ENCODE measurements at regions not wholly inside any gene's neighbourhood (a gene's known extent, or its start where the extent isn't known, plus 50 kb on each side); places are given as distances from the start of the nearest gene placed in this dataset.
"Not testable (repeated sequence)": the region's sequence is repeated elsewhere in the genome, so short reads cannot be mapped to it uniquely, and the experiment has no call there.

DNA sequence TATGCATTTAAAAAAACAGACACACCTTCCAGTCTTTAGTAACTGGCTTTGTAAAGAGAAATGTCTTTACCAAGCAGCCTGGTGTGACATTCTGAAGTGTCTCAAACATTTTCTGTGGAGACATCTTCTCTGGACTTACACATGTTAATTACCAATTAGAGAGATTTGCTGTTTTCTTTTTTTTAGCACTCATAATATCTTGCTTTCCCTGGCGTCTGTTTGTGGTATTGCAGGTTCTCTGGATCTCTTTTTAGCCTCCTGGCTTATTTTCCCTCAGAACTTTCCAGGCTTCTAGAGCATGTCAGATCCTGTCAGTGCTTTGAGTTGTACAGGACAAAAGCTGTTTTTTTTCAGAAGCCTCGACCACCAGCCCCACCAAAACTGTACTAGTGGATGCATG is 92.5 kb downstream of the MSX2 start:
- no peak for DNase-seq (ENCODE audit: low read depth in 3 of 3, low spot score in 2 of 3)

DNA sequence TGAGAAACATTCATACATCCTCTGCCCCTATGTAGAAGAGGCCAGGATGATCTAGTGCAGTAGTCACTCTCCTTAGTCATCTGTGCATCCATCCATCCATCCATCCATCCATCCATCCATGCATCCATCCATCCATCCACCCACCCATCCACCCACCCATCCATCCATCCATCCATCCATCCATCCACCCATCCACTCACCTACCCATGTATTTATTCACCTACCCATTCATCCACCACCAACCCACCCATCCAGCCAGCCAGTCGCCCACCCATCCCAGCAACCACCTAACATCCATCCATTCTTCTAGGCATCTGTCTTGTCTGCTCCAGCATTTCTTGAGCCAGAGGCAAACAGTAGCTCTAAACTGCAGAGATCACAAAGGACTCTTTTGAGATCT is 87.1 kb downstream of the MSX2 start:
- no peak for DNase-seq (ENCODE audit: low read depth in 3 of 3, low spot score in 2 of 3)

DNA sequence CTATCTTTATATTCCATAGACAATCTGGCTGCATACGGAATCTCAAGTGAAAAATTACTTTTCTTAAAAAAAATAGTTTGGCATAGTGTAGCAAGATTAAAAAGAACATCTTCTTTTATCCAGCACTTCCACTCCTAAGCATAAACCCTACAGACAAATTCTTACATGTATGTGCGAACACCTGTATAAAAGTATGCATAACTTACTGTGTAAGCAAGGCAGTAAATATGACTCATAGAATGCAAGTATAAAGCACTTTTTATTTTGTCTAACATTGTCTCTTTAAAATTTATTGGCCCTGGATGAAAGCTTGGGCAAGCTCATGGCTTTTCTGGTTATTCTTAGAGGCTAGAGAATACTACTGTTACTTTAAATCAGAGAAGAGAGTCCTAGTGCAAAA is 86.4 kb downstream of the MSX2 start:
- no peak for DNase-seq (ENCODE audit: low read depth in 3 of 3, low spot score in 2 of 3)

DNA sequence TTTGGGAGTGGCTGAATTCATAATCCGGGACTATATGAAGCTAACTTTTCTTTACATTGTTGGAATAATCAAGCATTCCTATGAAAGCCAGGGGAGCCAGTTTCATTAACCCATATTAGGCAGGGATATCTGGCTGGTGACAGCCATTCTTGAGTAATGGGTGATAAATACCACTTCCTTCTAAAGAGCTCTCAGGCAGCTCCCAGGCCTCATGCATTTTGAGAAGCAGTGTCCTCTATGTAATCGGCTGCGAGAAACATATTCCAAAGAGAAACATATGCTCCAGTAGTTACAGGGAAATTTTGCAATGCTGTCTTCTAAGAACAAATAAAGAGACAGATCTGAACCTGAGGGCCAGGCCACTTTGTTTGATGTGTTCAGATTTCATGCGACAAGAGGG is 83.1 kb downstream of the MSX2 start:
- no peak for DNase-seq (ENCODE audit: low read depth in 3 of 3, low spot score in 2 of 3)

DNA sequence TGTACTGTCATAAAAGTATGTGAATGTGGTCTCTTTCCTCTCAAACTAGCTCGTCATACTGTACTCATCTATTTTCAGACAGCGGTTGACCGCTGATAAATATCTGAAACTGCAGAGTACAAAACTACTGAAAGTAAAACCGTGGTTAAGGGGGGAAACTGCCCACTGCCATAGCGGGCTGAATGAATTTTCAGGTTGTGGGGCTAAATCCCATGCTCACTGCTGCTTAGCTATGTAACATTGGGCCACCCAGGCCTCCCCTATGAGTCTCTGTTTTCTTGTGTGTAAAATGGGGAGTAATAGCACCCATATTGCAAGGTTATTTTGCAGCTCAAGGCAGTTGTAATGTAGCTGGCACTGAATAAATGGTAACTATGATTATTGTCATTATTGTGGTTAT is 82.3 kb downstream of the MSX2 start:
- DNase-seq (ENCODE audit: low read depth in 3 of 3, low spot score in 2 of 3), result no peak

DNA sequence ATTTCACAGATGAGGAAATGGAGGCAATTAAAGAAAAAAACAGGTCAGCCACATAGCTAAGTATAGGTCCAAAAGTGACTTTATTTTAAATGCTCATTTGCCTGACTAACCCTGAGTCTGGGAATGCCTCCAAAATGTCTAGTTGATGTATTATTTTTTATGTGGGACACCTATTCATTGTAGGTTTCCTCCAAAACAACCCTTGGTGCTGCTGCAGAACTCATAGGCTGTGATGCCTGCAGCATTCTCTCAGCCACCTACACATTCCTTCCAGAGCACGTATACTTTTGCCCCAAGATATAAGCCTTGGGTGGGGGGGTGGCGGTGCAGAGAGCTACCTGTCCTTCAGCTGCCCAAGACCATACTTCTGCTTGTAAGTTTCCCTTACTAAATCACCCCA is 77.4 kb downstream of the MSX2 start:
- DNase-seq (ENCODE audit: low read depth in 3 of 3, low spot score in 2 of 3), result no peak

DNA sequence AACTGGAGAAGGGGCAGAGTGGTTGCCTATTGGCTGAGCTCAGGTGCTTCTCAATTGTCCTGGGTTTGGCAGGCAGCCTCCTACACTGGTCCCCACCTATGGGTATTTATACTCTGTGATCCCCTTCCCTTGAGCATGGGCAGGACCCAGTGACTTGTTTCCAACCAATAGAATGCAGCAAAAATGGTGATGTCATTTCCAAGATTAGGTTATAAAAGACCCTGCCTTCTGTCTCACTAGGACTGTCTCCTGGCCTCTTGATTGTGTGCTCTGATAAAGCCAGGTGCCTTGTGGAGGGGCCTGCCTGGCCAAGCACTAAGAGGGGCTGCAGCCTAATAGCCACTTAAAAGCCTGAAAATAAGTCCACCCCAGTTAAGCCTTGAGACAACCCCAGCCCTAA is 76.1 kb downstream of the MSX2 start:
- DNase-seq (ENCODE audit: low read depth in 3 of 3, low spot score in 2 of 3), result no peak

DNA sequence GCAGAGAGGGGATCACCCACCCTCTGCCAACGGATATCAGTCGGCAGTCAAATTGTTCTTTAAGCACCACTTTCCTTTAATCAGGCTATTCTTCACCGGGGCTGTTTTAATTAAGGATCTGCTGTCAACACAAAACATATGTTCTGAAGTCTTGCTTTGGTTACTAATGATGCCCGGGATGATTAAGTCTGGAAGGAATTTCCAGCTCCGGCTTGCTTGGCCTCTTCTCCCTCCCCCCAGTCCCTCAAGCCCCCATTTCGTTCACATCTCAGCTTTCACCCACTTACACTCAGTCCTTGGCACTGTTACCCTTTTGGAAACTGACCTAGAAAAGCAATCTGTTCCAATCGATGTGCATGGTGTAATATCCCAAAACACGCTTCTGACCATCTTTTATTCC is 74.7 kb downstream of the MSX2 start:
- peak in 1 of 3 donors; percentile 13 for DNase-seq (ENCODE audit: low read depth in 3 of 3, low spot score in 2 of 3)

DNA sequence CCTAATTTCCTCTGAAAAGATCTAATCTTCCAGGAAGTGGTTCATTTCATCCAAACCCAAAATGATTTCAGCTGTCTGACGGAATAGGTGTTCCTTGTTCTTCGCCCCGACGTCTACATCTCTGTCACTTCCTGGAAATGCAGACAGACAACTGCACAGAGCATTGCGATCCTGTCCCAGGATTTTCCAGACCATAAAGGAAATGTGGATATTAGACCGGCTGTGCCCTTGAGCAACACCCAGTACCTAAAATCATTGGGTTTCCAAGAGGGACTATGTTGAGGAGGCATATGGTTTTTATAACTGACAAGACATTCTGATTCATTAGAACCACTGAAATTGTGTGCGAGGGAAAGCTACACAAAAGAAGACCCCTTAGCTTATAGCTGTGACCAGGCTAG is 74.2 kb downstream of the MSX2 start:
- DNase-seq (ENCODE audit: low read depth in 3 of 3, low spot score in 2 of 3), result no peak

DNA sequence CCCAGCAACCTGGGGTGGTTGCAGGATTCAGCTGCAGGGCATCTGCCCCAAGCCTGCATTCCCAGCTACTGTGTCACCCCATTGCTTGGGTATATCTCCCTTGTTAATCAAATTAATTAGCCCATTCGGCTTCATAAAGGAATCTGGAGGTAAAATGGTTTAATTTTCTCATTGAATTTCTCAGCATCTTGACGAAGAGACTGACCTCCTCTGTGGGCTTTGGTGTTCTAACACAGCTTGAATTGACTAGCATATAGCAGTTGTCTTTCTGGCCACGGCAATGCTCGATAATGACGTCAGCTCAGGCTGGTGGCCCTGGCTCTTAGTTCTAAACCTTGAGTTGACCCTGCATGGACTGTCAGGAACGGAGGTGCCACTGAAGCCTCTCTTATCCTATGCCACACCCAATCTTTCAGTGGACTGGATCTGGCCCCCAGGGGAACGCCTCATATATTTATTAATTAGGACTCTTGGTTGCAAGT is 72.4 kb downstream of the MSX2 start:
- DNase-seq (ENCODE audit: low read depth in 3 of 3, low spot score in 2 of 3), result no peak

DNA sequence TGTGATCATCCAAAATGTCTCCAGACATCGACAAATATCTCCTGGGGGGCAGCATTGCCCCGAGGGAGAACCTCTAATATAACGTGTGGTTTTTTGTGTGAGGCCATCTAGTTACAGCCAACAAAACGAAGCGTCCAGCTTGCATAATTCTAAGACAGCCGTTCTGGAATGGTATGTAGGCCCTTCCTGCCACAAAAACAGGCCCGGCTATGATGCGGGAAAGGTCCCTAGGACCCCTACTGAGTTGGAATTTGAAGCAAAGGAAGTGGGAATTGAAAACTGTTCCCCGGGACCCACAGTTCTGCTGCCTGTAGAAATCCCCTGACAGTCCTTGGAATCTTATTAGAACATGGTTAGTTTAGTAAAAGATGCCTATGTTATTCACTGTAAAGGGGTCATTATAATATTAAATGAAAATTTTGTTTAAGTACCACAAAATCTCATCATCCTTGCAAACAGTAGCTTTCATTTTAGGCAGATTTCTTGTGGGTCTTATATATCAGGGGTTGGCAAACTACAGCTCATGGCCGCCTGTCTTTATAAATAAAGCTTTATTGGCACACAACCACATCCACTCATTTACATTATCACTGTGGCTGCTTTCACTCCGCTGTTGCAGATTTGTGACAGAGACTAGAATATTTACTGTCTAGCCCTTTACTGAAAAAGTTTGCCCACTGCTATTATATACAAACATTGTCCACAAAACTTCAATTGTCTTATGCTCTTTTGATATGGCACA is 70.7 kb downstream of the MSX2 start:
- DNase-seq (ENCODE audit: low read depth in 3 of 3, low spot score in 2 of 3), result no peak

DNA sequence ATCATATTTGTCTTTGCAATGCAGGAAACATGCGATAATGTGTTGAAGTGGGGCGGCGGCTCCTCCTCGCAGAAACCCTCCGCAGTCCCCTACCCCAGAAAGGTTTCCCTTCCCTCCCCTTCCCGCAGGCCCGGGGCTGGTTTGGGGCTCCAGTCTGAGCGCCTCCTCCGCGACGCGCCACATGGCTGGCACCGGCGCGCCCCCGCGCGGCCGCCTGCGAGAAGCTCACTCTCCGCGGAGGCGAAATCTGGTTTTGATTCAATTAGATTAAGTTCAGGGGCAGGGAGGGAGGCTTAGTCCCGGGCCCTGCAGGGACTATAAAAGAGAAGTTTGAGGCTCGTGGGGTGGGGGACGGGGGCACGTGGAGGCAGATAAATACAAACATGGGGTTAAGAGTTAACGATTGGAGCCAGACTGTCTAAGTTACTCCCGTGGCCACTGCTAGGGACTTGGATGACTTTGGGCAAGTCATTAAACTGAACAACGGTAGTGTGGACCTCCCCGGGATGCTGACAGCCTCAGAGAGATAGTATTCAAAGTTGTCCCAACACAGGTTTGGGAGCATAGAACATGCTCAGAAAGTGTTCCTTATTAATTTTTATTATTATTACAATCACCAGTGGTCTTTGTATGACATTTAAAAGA is 69.4 kb downstream of the MSX2 start:
- peak; percentile 25 to 50 (median 46) for DNase-seq (ENCODE audit: low read depth in 3 of 3, low spot score in 2 of 3)

DNA sequence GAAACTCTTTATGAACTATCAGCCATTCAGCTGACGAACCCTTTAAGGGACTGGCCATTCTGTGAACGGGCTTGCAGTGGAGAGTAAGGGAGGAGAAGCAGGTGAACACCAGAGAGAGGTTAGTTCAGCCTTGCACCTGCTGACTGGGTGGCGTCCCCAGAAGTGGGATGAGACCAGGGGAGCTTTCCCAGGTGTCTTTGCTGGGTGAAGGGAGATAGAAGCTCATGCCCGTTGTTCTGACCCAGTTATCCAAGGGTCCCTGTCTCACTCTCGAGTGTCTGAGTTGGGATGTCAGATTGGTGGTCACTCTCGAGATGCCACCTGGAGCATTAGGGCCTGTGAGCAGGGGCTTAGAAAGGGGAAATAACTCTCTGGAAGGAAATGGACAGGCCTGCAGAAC is 68.7 kb downstream of the MSX2 start:
- DNase-seq (ENCODE audit: low read depth in 3 of 3, low spot score in 2 of 3), result no peak

DNA sequence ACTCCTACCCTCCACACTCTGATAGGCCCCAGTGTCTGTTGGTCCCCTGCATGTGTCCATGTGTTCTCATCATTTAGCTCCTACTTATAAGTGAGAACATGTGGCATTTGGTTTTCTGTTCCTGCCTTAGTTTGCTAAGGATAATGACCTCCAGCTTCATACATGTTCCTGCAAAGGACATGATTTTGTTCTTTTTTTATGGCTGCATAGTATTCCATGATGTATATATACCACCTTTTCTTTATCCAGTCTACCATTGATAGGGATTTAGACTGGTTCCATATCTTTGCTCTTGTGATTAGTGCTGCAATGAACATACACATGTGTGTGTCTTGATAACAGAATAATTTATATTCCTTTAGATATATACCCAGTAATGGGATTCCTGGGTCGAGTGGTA is 67.9 kb downstream of the MSX2 start:
- not testable (repeated sequence) for DNase-seq (ENCODE audit: low read depth in 3 of 3, low spot score in 2 of 3)

DNA sequence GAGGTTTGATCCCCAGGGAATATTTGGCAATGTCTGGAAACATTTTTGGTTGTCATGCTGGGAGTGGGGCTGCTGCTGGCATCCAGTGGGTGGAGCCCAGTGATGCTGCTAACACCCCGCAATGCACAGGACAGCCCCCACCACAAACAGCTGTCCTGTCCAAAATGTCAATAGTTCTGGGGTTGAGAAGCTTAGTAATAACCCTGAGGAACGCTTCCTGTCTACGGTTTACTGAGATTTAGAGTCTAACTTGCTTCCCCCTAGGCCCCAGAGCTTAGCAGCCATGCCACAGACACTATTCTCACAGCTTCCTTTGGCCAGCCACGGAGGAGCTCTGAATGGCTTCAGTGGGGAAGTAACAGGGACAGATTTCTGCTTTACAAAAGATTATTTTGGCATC is 66.5 kb downstream of the MSX2 start:
- no peak for DNase-seq (ENCODE audit: low read depth in 3 of 3, low spot score in 2 of 3)

DNA sequence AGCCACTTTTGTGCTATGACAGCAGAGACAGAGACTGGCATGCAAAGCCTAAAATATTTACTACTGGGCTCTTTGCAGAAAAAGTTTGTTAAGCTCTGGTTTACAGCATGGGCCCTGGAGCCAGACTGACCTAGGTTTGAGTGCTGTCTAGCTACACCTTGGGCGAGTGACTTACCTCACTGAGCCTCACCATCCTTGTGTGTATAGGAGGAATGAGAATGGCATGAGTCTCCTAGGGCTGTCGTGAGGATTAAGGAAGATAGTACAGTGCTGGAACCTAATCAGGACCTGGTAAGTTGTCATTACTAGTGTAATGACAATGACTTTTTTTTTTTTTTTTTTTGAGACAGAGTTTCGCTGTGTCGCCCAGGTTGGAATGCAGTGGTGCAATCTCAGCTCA is 65.2 kb downstream of the MSX2 start:
- no peak for DNase-seq (ENCODE audit: low read depth in 3 of 3, low spot score in 2 of 3)

DNA sequence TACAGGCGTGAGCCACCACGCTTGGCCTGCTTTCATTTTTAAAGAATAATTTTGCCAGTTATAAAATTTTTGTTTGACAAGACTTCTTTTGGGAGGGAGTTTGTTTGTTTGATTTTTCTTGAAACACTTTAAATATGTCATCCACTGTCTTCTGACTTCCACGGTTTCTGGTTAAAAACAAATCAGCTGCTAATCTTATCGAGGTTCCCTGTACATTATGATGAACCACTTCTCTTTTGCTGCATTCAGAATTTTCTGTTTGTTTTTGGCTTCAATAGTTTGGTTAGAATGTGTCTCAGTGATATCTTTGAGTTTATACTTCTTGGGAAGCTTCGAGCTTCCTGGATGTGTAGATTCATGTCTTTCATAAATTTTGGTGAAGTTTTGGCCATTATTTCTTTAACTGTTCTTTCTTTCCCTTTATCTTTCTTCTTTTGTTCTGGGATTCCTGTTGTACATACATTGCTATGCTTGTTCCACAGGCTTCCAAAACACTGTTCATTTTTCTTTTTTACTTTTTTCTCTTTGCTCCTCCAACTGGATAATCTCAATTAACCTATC is 60.8 kb downstream of the MSX2 start:
- DNase-seq (ENCODE audit: low read depth in 3 of 3, low spot score in 2 of 3), result no peak
